Activated naive CD4-positive, alpha-beta T cell treated with anti-CD3 and anti-CD28 coated beads for 36 hours (primary cell): ENCODE measurements at regions not wholly inside any gene's neighbourhood (a gene's known extent, or its start where the extent isn't known, plus 50 kb on each side); places are given as distances from the start of the nearest gene placed in this dataset.

Experiments used
- CTCF ChIA-PET: fragments of 350-600 bp; sonication (Branson Sonifier 250); formaldehyde crosslinking; loops from one replicate; lab custom pipeline; 2021; ENCODE audit warnings: antibody characterized with exemption; lab: Charles Lee
- DNase-seq: peaks from one replicate; pipeline ENCODE4 v3.0.0-alpha.2; 2020
- H3K27ac Mint-ChIP-seq: one replicate; pipeline ENCODE4 v1.8.0; 2021; ENCODE audit warnings: mild to moderate bottlenecking, mixed read lengths
- H3K27me3 Mint-ChIP-seq: one replicate; pipeline ENCODE4 v1.8.0; 2021; ENCODE audit warnings: low read depth, mixed read lengths
- H3K36me3 Mint-ChIP-seq: one replicate; pipeline ENCODE4 v1.8.0; 2021; ENCODE audit warnings: low read depth, mixed read lengths
- H3K4me1 Mint-ChIP-seq: one replicate; pipeline ENCODE4 v1.8.0; 2021; ENCODE audit warnings: low read depth, mixed read lengths
- H3K4me3 Mint-ChIP-seq: one replicate; pipeline ENCODE4 v1.8.0; 2021; ENCODE audit warnings: mild to moderate bottlenecking, moderate library complexity, mixed read lengths
- H3K9me3 Mint-ChIP-seq: one replicate; pipeline ENCODE4 v1.8.0; 2021; ENCODE audit warnings: mixed read lengths
- intact Hi-C: fragments of 100-400 bp; cut with micrococcal nuclease; formaldehyde crosslinking; loops from one replicate; pipeline ENCODE4 v1.15.1; 2023

GRCh38 chr1:244161236-244161510, 110.1 kb downstream of the ZBTB18 start:
- no peak for DNase-seq
- Mint-ChIP-seq H3K4me1 (no peaks in the 10 kb centered on the region), H3K36me3 (no peaks in the 10 kb centered on the region), H3K4me3 (no peak overlapping the region), H3K27ac (no peak overlapping the region), H3K9me3 (no peaks in the 10 kb centered on the region), H3K27me3 (no peaks in the 10 kb centered on the region)
- CTCF ChIA-PET = no interaction called here
- intact Hi-C loops = no loop called here

DNA sequence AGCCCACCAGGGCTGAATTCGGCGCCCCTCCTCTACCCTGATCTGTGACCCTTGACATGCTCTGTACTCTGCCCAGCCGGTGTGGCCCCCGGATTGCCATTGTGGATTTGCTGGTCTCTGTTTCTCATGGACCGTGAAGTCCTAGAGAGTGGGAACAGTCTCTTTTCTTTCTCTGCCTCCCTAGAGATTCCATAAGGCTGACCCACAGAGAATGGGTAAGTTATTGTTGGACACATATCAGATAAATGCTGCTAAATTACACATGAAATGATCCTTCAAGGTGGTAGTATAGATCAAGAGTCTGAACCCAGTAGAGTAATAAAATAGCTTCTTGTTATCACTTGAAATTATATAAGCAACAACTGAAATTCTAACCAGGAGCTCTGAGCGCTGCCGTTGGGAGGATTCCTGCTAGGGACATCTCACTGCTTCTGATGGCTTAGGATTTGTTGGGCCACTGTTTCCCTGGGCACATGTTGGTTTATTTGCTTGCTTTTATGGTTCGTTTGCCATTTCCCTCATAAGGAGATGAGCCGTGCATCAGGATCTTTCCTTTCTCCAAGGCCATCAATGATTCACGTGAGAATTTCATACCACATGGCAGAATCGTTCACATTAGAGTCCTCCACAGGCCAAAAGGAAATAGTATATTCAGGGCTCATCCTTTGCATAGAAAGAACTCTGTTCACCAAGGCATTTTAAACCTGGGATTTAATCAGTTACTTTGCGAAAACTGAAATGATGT, 111.9 kb downstream of the ZBTB18 start:
- CTCF ChIA-PET = no interaction called here
- Mint-ChIP-seq H3K9me3 (no peaks in the 10 kb centered on the region), H3K4me1 (no peaks in the 10 kb centered on the region), H3K4me3 (no peak overlapping the region), H3K27ac (no peak overlapping the region), H3K27me3 (no peaks in the 10 kb centered on the region), H3K36me3 (no peaks in the 10 kb centered on the region)
- no peak for DNase-seq
- intact Hi-C loops = no loop called here

GRCh38 chr1:244163861-244164510, 112.9 kb downstream of the ZBTB18 start:
- Mint-ChIP-seq H3K27ac (no peak overlapping the region), H3K4me3 (no peak overlapping the region), H3K36me3 (no peaks in the 10 kb centered on the region), H3K4me1 (no peaks in the 10 kb centered on the region), H3K27me3 (no peaks in the 10 kb centered on the region), H3K9me3 (no peaks in the 10 kb centered on the region)
- no peak for DNase-seq
- intact Hi-C loops = no loop called here
- CTCF ChIA-PET = no interaction called here

- no peak for DNase-seq
- no peak overlapping the region for H3K4me3 Mint-ChIP-seq
- no peaks in the 10 kb centered on the region for H3K27me3 Mint-ChIP-seq
- CTCF ChIA-PET = no interaction called here
- no peaks in the 10 kb centered on the region for H3K9me3 Mint-ChIP-seq
- H3K27ac Mint-ChIP-seq = no peak overlapping the region
- no peaks in the 10 kb centered on the region for H3K36me3 Mint-ChIP-seq
- intact Hi-C loops = no loop called here
- no peaks in the 10 kb centered on the region for H3K4me1 Mint-ChIP-seq
Observed at GRCh38 chr1:244164511-244164890, 113.4 kb downstream of the ZBTB18 start.

DNA sequence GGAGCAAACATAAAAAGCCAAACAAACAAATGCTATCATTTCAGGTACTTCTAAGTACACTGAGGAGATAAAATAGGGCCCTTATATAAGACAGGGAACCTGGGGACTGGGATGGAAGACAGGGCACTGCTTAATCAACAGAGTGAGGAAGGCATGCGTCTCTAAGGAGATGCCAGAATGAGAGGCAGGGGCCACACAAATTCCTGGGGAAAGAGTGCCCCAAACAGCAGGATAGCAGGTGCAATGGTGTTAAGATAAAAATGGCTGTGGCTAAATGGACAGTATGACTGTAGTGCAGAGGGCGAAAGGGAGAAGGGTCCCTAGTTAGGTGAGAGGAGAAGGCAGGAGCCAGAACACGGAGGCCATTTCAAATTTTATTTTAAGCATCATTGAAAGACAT, 113.9 kb downstream of the ZBTB18 start:
- no peak overlapping the region for H3K4me3 Mint-ChIP-seq
- CTCF ChIA-PET = no interaction called here
- H3K9me3 Mint-ChIP-seq = no peaks in the 10 kb centered on the region
- H3K4me1 Mint-ChIP-seq = no peaks in the 10 kb centered on the region
- intact Hi-C loops = no loop called here
- no peaks in the 10 kb centered on the region for H3K27me3 Mint-ChIP-seq
- no peak overlapping the region for H3K27ac Mint-ChIP-seq
- no peaks in the 10 kb centered on the region for H3K36me3 Mint-ChIP-seq
- DNase-seq = no peak

- H3K27me3 Mint-ChIP-seq = no peaks in the 10 kb centered on the region
- no peaks in the 10 kb centered on the region for H3K4me1 Mint-ChIP-seq
- CTCF ChIA-PET = no interaction called here
- H3K9me3 Mint-ChIP-seq = no peaks in the 10 kb centered on the region
- H3K36me3 Mint-ChIP-seq = no peaks in the 10 kb centered on the region
- H3K4me3 Mint-ChIP-seq = no peak overlapping the region
- no peak for DNase-seq
- no peak overlapping the region for H3K27ac Mint-ChIP-seq
- intact Hi-C loops = no loop called here
Observed at GRCh38 chr1:244165701-244166100, 114.6 kb downstream of the ZBTB18 start.

- DNase-seq = no peak
- H3K4me1 Mint-ChIP-seq = no peaks in the 10 kb centered on the region
- H3K36me3 Mint-ChIP-seq = no peaks in the 10 kb centered on the region
- H3K9me3 Mint-ChIP-seq = no peaks in the 10 kb centered on the region
- intact Hi-C loops = no loop called here
- H3K27ac Mint-ChIP-seq = no peak overlapping the region
- H3K27me3 Mint-ChIP-seq = no peaks in the 10 kb centered on the region
- CTCF ChIA-PET = no interaction called here
- no peak overlapping the region for H3K4me3 Mint-ChIP-seq
Observed at GRCh38 chr1:244171241-244171985, 120.3 kb downstream of the ZBTB18 start.

DNA sequence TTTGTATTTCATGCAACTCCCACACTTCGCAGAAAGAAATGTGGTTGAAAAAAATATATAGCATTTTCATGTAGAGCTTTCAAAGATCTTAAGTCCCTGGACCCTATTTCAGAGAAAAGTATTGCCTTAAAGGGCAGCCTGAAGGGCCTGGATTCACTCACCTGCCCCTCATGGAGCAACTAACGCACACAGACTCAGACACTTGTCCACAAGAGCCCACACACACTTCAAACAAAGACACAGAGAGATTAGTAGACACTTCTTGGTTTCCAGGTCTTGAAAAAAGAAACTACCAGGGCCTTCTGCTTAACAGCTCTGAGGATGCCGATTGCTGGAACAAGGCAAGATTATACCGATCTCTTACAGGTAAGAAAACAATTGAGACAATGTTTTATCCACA, 122.2 kb downstream of the ZBTB18 start:
- DNase-seq = no peak
- Mint-ChIP-seq H3K36me3 (no peaks in the 10 kb centered on the region), H3K9me3 (no peaks in the 10 kb centered on the region), H3K27ac (no peak overlapping the region), H3K27me3 (no peaks in the 10 kb centered on the region), H3K4me1 (no peaks in the 10 kb centered on the region), H3K4me3 (no peak overlapping the region)
- intact Hi-C loops = no loop called here
- CTCF ChIA-PET = no interaction called here

GRCh38 chr1:244173769-244174168, 122.7 kb downstream of the ZBTB18 start:
- Mint-ChIP-seq H3K9me3 (no peaks in the 10 kb centered on the region), H3K27me3 (no peaks in the 10 kb centered on the region), H3K4me1 (no peaks in the 10 kb centered on the region), H3K27ac (no peak overlapping the region), H3K4me3 (no peak overlapping the region), H3K36me3 (no peaks in the 10 kb centered on the region)
- DNase-seq = no peak
- CTCF ChIA-PET = no interaction called here
- intact Hi-C loops = no loop called here

- intact Hi-C loops = no loop called here
- CTCF ChIA-PET = no interaction called here
- no peak for DNase-seq
- no peaks in the 10 kb centered on the region for H3K4me1 Mint-ChIP-seq
- H3K27ac Mint-ChIP-seq = no peak overlapping the region
- no peaks in the 10 kb centered on the region for H3K9me3 Mint-ChIP-seq
- H3K27me3 Mint-ChIP-seq = no peaks in the 10 kb centered on the region
- H3K4me3 Mint-ChIP-seq = no peak overlapping the region
- H3K36me3 Mint-ChIP-seq = no peaks in the 10 kb centered on the region
Observed at GRCh38 chr1:244174922-244175521, 123.9 kb downstream of the ZBTB18 start.

- Mint-ChIP-seq H3K27ac (no peak overlapping the region), H3K27me3 (no peaks in the 10 kb centered on the region), H3K4me3 (no peak overlapping the region), H3K9me3 (no peaks in the 10 kb centered on the region), H3K36me3 (no peaks in the 10 kb centered on the region), H3K4me1 (no peaks in the 10 kb centered on the region)
- DNase-seq = no peak
- CTCF ChIA-PET = no interaction called here
- intact Hi-C loops = no loop called here
Observed at GRCh38 chr1:244176201-244176600, 125.1 kb downstream of the ZBTB18 start.

- Mint-ChIP-seq H3K9me3 (no peaks in the 10 kb centered on the region), H3K36me3 (no peaks in the 10 kb centered on the region), H3K27me3 (no peaks in the 10 kb centered on the region), H3K4me1 (no peaks in the 10 kb centered on the region), H3K27ac (no peak overlapping the region), H3K4me3 (no peak overlapping the region)
- CTCF ChIA-PET = interaction anchor here (0.6 kb wide), 1 partner anchor 1799 kb away, joined by 3 read pairs; no protein-coding TSS in a partner anchor
- no peak for DNase-seq
- intact Hi-C loops = no loop called here
Observed at GRCh38 chr1:244180256-244180655, 129.2 kb downstream of the ZBTB18 start.
